ENCODE measurements at regions not wholly inside any gene's neighbourhood (a gene's known extent, or its start where the extent isn't known, plus 50 kb on each side); places are given as distances from the start of the nearest gene placed in this dataset.

- DNase-seq (ENCODE audit: extremely low spot score, unreplicated experiment) = no peak
- Mint-ChIP-seq H3K27ac (ENCODE audit: unreplicated experiment) (no peak overlapping the region), H3K36me3 (ENCODE audit: unreplicated experiment) (no peaks in the 10 kb centered on the region), H3K27me3 (ENCODE audit: unreplicated experiment) (no peaks in the 10 kb centered on the region), H3K9me3 (ENCODE audit: unreplicated experiment) (no peaks in the 10 kb centered on the region), H3K4me3 (ENCODE audit: unreplicated experiment) (no peak overlapping the region), H3K4me1 (ENCODE audit: unreplicated experiment) (peaks cover 2% of the 10 kb centered on the region)
- TF ChIP-seq CTCF (IDR thresholded peaks at IDR 0.05) = peak; percentile 34
These were observed 72.3 kb upstream of the LRIG1 start for GRCh38 chr3:66572938-66573710.

- H3K9me3 Mint-ChIP-seq (ENCODE audit: unreplicated experiment) = peaks cover 2% of the 10 kb centered on the region
- no peaks in the 10 kb centered on the region for H3K36me3 Mint-ChIP-seq (ENCODE audit: unreplicated experiment)
- no peak for DNase-seq (ENCODE audit: extremely low spot score, unreplicated experiment)
- no peaks in the 10 kb centered on the region for H3K4me1 Mint-ChIP-seq (ENCODE audit: unreplicated experiment)
- no peak overlapping the region for H3K4me3 Mint-ChIP-seq (ENCODE audit: unreplicated experiment)
- no peak for TF ChIP-seq CTCF (IDR thresholded peaks at IDR 0.05)
- H3K27ac Mint-ChIP-seq (ENCODE audit: unreplicated experiment) = no peak overlapping the region
- H3K27me3 Mint-ChIP-seq (ENCODE audit: unreplicated experiment) = no peaks in the 10 kb centered on the region
These were observed 73.3 kb upstream of the LRIG1 start for GRCh38 chr3:66574091-66574490.

GRCh38 chr3:66577426-66578203 is 76.8 kb upstream of the LRIG1 start:
- no peak for DNase-seq (ENCODE audit: extremely low spot score, unreplicated experiment)
- Mint-ChIP-seq H3K9me3 (ENCODE audit: unreplicated experiment) (peaks cover 5% of the 10 kb centered on the region), H3K36me3 (ENCODE audit: unreplicated experiment) (no peaks in the 10 kb centered on the region), H3K4me3 (ENCODE audit: unreplicated experiment) (no peak overlapping the region), H3K27ac (ENCODE audit: unreplicated experiment) (no peak overlapping the region), H3K4me1 (ENCODE audit: unreplicated experiment) (no peaks in the 10 kb centered on the region), H3K27me3 (ENCODE audit: unreplicated experiment) (no peaks in the 10 kb centered on the region)
- no peak for TF ChIP-seq CTCF (IDR thresholded peaks at IDR 0.05)

- TF ChIP-seq CTCF (IDR thresholded peaks at IDR 0.05) = no peak
- peaks cover 6% of the 10 kb centered on the region for H3K4me1 Mint-ChIP-seq (ENCODE audit: unreplicated experiment)
- DNase-seq (ENCODE audit: extremely low spot score, unreplicated experiment) = no peak
- H3K36me3 Mint-ChIP-seq (ENCODE audit: unreplicated experiment) = no peaks in the 10 kb centered on the region
- H3K27me3 Mint-ChIP-seq (ENCODE audit: unreplicated experiment) = no peaks in the 10 kb centered on the region
- H3K27ac Mint-ChIP-seq (ENCODE audit: unreplicated experiment) = no peak overlapping the region
- H3K9me3 Mint-ChIP-seq (ENCODE audit: unreplicated experiment) = peaks cover 5% of the 10 kb centered on the region
- no peak overlapping the region for H3K4me3 Mint-ChIP-seq (ENCODE audit: unreplicated experiment)
These were observed 80.4 kb upstream of the LRIG1 start for GRCh38 chr3:66581256-66581655.

- Mint-ChIP-seq H3K4me1 (ENCODE audit: unreplicated experiment) (peaks cover 6% of the 10 kb centered on the region), H3K4me3 (ENCODE audit: unreplicated experiment) (no peak overlapping the region), H3K36me3 (ENCODE audit: unreplicated experiment) (no peaks in the 10 kb centered on the region), H3K27me3 (ENCODE audit: unreplicated experiment) (no peaks in the 10 kb centered on the region), H3K9me3 (ENCODE audit: unreplicated experiment) (peaks cover 5% of the 10 kb centered on the region), H3K27ac (ENCODE audit: unreplicated experiment) (no peak overlapping the region)
- no peak for DNase-seq (ENCODE audit: extremely low spot score, unreplicated experiment)
- TF ChIP-seq CTCF (IDR thresholded peaks at IDR 0.05) = no peak
These were observed 82.0 kb upstream of the LRIG1 start for GRCh38 chr3:66582721-66583423.

All from osteocyte (in vitro differentiated cells).